Vagina (tissue), 2 donors: ENCODE measurements at regions not wholly inside any gene's neighbourhood (a gene's known extent, or its start where the extent isn't known, plus 50 kb on each side); places are given as distances from the start of the nearest gene placed in this dataset.

Source experiments
- DNase-seq, 2 donors: peaks; one replicate each; pipeline ENCODE4 v3.0.0-alpha.2; 2017; ENCODE audit errors: extremely low spot score in 2 of 2
- H3K27ac ChIP-seq: fragments of 200-600 bp; sonication (generic); one replicate; pipeline ENCODE4 v1.5.1; 2019
- H3K27me3 ChIP-seq: fragments of 200-600 bp; sonication (generic); one replicate; pipeline ENCODE4 v1.5.1; 2019
- H3K36me3 ChIP-seq, 2 donors: fragments of 200-600 bp; sonication (generic); one replicate each; pipeline ENCODE4 v1.5.1; 2017 to 2019
- H3K4me1 ChIP-seq: fragments of 200-600 bp; sonication (generic); one replicate; pipeline ENCODE4 v1.5.1; 2019
- H3K4me3 ChIP-seq, 2 donors: fragments of 200-600 bp; sonication (generic); 1 replicate in 1 of 2; 2 replicates in 1 of 2; pipeline ENCODE4 v1.5.1; 2016 to 2019
- H3K9me3 ChIP-seq: fragments of 200-600 bp; sonication (generic); one replicate; pipeline ENCODE4 v1.5.1; 2019
- CTCF ChIP-seq, 3 experiments: fragments of 450-650 bp in 2 of 3; fragments of 200-600 bp in 1 of 3; sonication (generic) in 1 of 3; IDR thresholded peaks; one replicate each; pipeline ENCODE4 v1.5.1; 2017 to 2019; ENCODE audit warnings: antibody characterized with exemption in 3 of 3, mild to moderate bottlenecking in 2 of 3, moderate library complexity in 2 of 3
- POLR2A ChIP-seq, 2 donors: fragments of 450-650 bp; IDR thresholded peaks; one replicate each; pipeline ENCODE4 v1.6.1; 2017; ENCODE audit warnings: antibody characterized with exemption in 2 of 2, mild to moderate bottlenecking in 2 of 2, moderate library complexity in 2 of 2
- POLR2AphosphoS5 ChIP-seq, 2 donors: sonication (generic); formaldehyde crosslinking; IDR thresholded peaks; one replicate each; pipeline ENCODE4 v1.9.0; 2017; ENCODE audit warnings: antibody characterized with exemption in 2 of 2, mild to moderate bottlenecking in 2 of 2, low read depth in 1 of 2; ENCODE audit not compliant: insufficient read depth in 1 of 2
- intact Hi-C: fragments of 100-400 bp; cut with DNase I; formaldehyde crosslinking; loops from one replicate; pipeline ENCODE4 v1.15.1; 2023

GRCh38 chr1:221473411-221473810 lies 268.5 kb downstream of the DUSP10 start:
- H3K27ac ChIP-seq, result no peak overlapping the region
- intact Hi-C loops, result no loop called here
- no peaks in the 10 kb centered on the region for H3K4me1 ChIP-seq
- TF ChIP-seq POLR2A (IDR thresholded peaks at IDR 0.05) (no peak), CTCF (IDR thresholded peaks at IDR 0.05) (no peak), POLR2AphosphoS5 (IDR thresholded peaks at IDR 0.05; ENCODE audit: insufficient read depth in 1 of 2, low read depth in 1 of 2) (no peak)
- no peaks in the 10 kb centered on the region for H3K27me3 ChIP-seq
- no peaks in the 10 kb centered on the region for H3K36me3 ChIP-seq
- DNase-seq, result no peak
- H3K4me3 ChIP-seq, result no peak overlapping the region
- H3K9me3 ChIP-seq, result no peaks in the 10 kb centered on the region

- Histone ChIP-seq H3K27me3 (no peaks in the 10 kb centered on the region), H3K4me3 (no peak overlapping the region), H3K9me3 (no peaks in the 10 kb centered on the region), H3K27ac (no peak overlapping the region), H3K4me1 (no peaks in the 10 kb centered on the region), H3K36me3 (no peaks in the 10 kb centered on the region)
- intact Hi-C loops, result no loop called here
- no peak for DNase-seq
- TF ChIP-seq CTCF (IDR thresholded peaks at IDR 0.05), result no peak
- TF ChIP-seq POLR2AphosphoS5 (IDR thresholded peaks at IDR 0.05; ENCODE audit: insufficient read depth in 1 of 2, low read depth in 1 of 2), result no peak
- no peak for TF ChIP-seq POLR2A (IDR thresholded peaks at IDR 0.05)
Measured at GRCh38 chr1:221477252-221477651, 264.6 kb downstream of the DUSP10 start.

GRCh38 chr1:221478050-221478949 lies 263.6 kb downstream of the DUSP10 start:
- Histone ChIP-seq H3K27me3 (no peaks in the 10 kb centered on the region), H3K27ac (no peak overlapping the region), H3K4me3 (no peak overlapping the region), H3K4me1 (no peaks in the 10 kb centered on the region), H3K36me3 (no peaks in the 10 kb centered on the region), H3K9me3 (no peaks in the 10 kb centered on the region)
- intact Hi-C loops, result no loop called here
- DNase-seq, result no peak
- peak; percentile 8 to 42 (median 23) for TF ChIP-seq CTCF (IDR thresholded peaks at IDR 0.05)
- TF ChIP-seq POLR2A (IDR thresholded peaks at IDR 0.05), result no peak

- Histone ChIP-seq H3K9me3 (no peaks in the 10 kb centered on the region), H3K27ac (no peak overlapping the region), H3K4me1 (no peaks in the 10 kb centered on the region), H3K4me3 (no peak overlapping the region), H3K27me3 (no peaks in the 10 kb centered on the region), H3K36me3 (no peaks in the 10 kb centered on the region)
- intact Hi-C loops, result no loop called here
- no peak for TF ChIP-seq POLR2A (IDR thresholded peaks at IDR 0.05)
- DNase-seq, result no peak
Measured at GRCh38 chr1:221487781-221488524, 253.9 kb downstream of the DUSP10 start.

- H3K27me3 ChIP-seq, result no peaks in the 10 kb centered on the region
- no peaks in the 10 kb centered on the region for H3K36me3 ChIP-seq
- no peak for DNase-seq
- no peak overlapping the region for H3K4me3 ChIP-seq
- TF ChIP-seq POLR2AphosphoS5 (IDR thresholded peaks at IDR 0.05; ENCODE audit: insufficient read depth in 1 of 2, low read depth in 1 of 2), result no peak
- no peak for TF ChIP-seq POLR2A (IDR thresholded peaks at IDR 0.05)
- intact Hi-C loops, result no loop called here
- no peaks in the 10 kb centered on the region for H3K9me3 ChIP-seq
- H3K27ac ChIP-seq, result no peak overlapping the region
- H3K4me1 ChIP-seq, result no peaks in the 10 kb centered on the region
Measured at GRCh38 chr1:221488550-221488949, 253.3 kb downstream of the DUSP10 start.

GRCh38 chr1:221494670-221495069 lies 247.2 kb downstream of the DUSP10 start:
- Histone ChIP-seq H3K27me3 (no peaks in the 10 kb centered on the region), H3K4me3 (no peak overlapping the region), H3K36me3 (no peaks in the 10 kb centered on the region), H3K4me1 (no peaks in the 10 kb centered on the region), H3K27ac (no peak overlapping the region), H3K9me3 (no peaks in the 10 kb centered on the region)
- no peak for DNase-seq
- intact Hi-C loops, result no loop called here
- no peak for TF ChIP-seq CTCF (IDR thresholded peaks at IDR 0.05)
- TF ChIP-seq POLR2A (IDR thresholded peaks at IDR 0.05), result no peak
- TF ChIP-seq POLR2AphosphoS5 (IDR thresholded peaks at IDR 0.05; ENCODE audit: insufficient read depth in 1 of 2, low read depth in 1 of 2), result no peak
